ENCODE measurements at regions not wholly inside any gene's neighbourhood (a gene's known extent, or its start where the extent isn't known, plus 50 kb on each side); places are given as distances from the start of the nearest gene placed in this dataset.
"Not testable (repeated sequence)": the region's sequence is repeated elsewhere in the genome, so short reads cannot be mapped to it uniquely, and the experiment has no call there.

DNA sequence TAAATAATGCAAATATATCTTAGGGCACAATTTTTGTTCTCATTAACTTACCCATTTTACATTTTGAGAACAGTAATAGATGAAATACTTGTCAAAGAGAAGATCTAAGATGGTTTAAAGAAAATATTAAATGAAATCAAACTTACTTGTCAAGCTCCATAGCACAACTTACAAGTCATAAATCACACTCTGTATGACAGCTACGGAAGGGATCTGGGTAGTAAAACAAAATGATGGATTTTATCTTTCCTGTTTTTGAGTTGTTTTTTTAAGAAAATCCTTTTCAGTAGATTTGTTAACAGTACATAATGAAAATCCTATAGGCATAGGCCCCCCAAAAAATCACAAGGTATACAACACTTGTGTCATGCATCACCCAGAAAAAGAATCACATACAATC is 84.4 kb upstream of the ANTXRL start:
- TF ChIP-seq TEAD4 (IDR thresholded peaks at IDR 0.05; ENCODE audit: low read depth, low read length); EZH2 (IDR thresholded peaks at IDR 0.05; ENCODE audit: low read depth, low read length, severe bottlenecking); ASH2L (IDR thresholded peaks at IDR 0.05; ENCODE audit: low read length); SRF (IDR thresholded peaks at IDR 0.05; ENCODE audit: low read depth, low read length); SP1 (IDR thresholded peaks at IDR 0.05; ENCODE audit: low read depth, low read length): not testable (repeated sequence)
